ENCODE measurements at regions not wholly inside any gene's neighbourhood (a gene's known extent, or its start where the extent isn't known, plus 50 kb on each side); places are given as distances from the start of the nearest gene placed in this dataset.

DNA sequence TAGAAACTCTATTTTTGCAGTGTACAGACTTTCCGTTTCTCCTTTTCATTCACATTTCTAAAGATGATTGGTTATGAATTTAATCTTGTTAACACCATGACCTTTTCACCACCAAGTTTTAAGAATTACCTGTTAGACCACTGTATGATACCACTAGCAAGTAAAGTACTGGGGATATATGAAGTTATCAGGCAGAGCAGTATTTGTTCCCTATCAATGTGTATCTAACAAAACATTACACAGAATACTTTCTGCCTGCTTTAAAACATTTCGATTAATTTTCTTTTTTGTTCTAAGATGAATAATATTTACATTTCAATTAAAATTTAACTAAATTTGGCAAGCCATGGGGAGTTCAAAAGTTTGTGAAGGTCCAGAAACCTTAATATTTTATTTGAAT is 49.9 kb upstream of the AHR start:
- TF ChIP-seq, protein P1, sequence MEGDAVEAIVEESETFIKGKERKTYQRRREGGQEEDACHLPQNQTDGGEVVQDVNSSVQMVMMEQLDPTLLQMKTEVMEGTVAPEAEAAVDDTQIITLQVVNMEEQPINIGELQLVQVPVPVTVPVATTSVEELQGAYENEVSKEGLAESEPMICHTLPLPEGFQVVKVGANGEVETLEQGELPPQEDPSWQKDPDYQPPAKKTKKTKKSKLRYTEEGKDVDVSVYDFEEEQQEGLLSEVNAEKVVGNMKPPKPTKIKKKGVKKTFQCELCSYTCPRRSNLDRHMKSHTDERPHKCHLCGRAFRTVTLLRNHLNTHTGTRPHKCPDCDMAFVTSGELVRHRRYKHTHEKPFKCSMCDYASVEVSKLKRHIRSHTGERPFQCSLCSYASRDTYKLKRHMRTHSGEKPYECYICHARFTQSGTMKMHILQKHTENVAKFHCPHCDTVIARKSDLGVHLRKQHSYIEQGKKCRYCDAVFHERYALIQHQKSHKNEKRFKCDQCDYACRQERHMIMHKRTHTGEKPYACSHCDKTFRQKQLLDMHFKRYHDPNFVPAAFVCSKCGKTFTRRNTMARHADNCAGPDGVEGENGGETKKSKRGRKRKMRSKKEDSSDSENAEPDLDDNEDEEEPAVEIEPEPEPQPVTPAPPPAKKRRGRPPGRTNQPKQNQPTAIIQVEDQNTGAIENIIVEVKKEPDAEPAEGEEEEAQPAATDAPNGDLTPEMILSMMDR (IDR thresholded peaks at IDR 0.05): no peak
- TF ChIP-seq POLR2A (IDR thresholded peaks at IDR 0.05): no peak
